H1 (cell line): ENCODE measurements at regions not wholly inside any gene's neighbourhood (a gene's known extent, or its start where the extent isn't known, plus 50 kb on each side); places are given as distances from the start of the nearest gene placed in this dataset.

ENCODE experiments used
- CTCF ChIA-PET: fragments of 300-600 bp; sonication (Branson Sonifier 250); formaldehyde crosslinking; loops from one replicate; lab custom pipeline; 2021; ENCODE audit not compliant: partially characterized antibody; lab: Charles Lee
- POLR2A ChIA-PET: fragments of 300-600 bp; sonication (Branson Sonifier 250); formaldehyde crosslinking; loops from one replicate; lab custom pipeline; 2021; ENCODE audit warnings: inconsistent platforms; ENCODE audit not compliant: partially characterized antibody; lab: Charles Lee
- DNase-seq, 2 experiments: peaks; one replicate each; pipeline versions ENCODE4 v3.0.0 to v3.0.0-alpha.2; 2010 to 2022; ENCODE audit warnings: low spot score in 2 of 2, low read depth in 1 of 2, mixed read lengths in 1 of 2
- FAIRE-seq: peaks from 2 replicates; lab custom pipeline; 2011; peaks lifted over from hg19 to GRCh38; lab: Jason Lieb, UNC
- H2AFZ ChIP-seq: 2 replicates; pipeline ENCODE4 v1.8.1; 2012; ENCODE audit warnings: low read length, inconsistent platforms
- H2AK5ac ChIP-seq: 2 replicates; pipeline ENCODE4 v1.6.1; 2013; ENCODE audit warnings: low read depth, low read length
- H2BK120ac ChIP-seq: replicated peaks from 2 replicates; pipeline ENCODE3; 2013; ENCODE audit warnings: low read depth, low read length, inconsistent platforms
- H2BK12ac ChIP-seq: 2 replicates; pipeline ENCODE4 v1.6.1; 2013; ENCODE audit warnings: low read depth, low read length
- H2BK15ac ChIP-seq: 2 replicates; pipeline ENCODE4 v1.6.1; 2013; ENCODE audit warnings: low read length
- H2BK20ac ChIP-seq: 2 replicates; pipeline ENCODE4 v1.6.1; 2013; ENCODE audit warnings: low read length
- H2BK5ac ChIP-seq: 2 replicates; pipeline ENCODE4 v1.6.1; 2013; ENCODE audit warnings: low read depth, low read length
- H3K14ac ChIP-seq: 2 replicates; pipeline ENCODE4 v1.6.1; 2013; ENCODE audit warnings: inconsistent platforms; ENCODE audit not compliant: insufficient read length
- H3K18ac ChIP-seq: 2 replicates; pipeline ENCODE4 v1.6.1; 2013; ENCODE audit warnings: low read length; ENCODE audit errors: extremely low read depth
- H3K23ac ChIP-seq: 2 replicates; pipeline ENCODE4 v1.6.1; 2013; ENCODE audit warnings: inconsistent platforms; ENCODE audit not compliant: insufficient read length
- H3K23me2 ChIP-seq: 2 replicates; pipeline ENCODE4 v1.6.1; 2013; ENCODE audit warnings: low read depth, low read length
- H3K27ac ChIP-seq: 2 replicates; pipeline ENCODE4 v1.6.1; 2011; ENCODE audit warnings: low read depth, low read length, inconsistent platforms
- H3K27me3 ChIP-seq, 4 experiments: replicated peaks in 1 of 4; 1 replicate in 1 of 4; 2 replicates in 3 of 4; pipeline versions ENCODE4 v1.6.1 to v1.8.1; 2011 to 2013; ENCODE audit warnings: low read length in 3 of 4, mild to moderate bottlenecking in 3 of 4, inconsistent platforms in 2 of 4, mixed read lengths in 2 of 4, moderate library complexity in 1 of 4; ENCODE audit not compliant: control insufficient read depth in 3 of 4, insufficient read depth in 3 of 4; ENCODE audit errors: extremely low read depth in 1 of 4
- H3K36me3 ChIP-seq, 4 experiments: 2 replicates each; pipeline versions ENCODE4 v1.6.1 to v1.8.1; 2011 to 2013; ENCODE audit warnings: mild to moderate bottlenecking in 4 of 4, low read length in 3 of 4, moderate library complexity in 2 of 4, control low read depth in 1 of 4, inconsistent platforms in 1 of 4; ENCODE audit not compliant: insufficient read depth in 4 of 4, control insufficient read depth in 2 of 4
- H3K4ac ChIP-seq: replicated peaks from 2 replicates; pipeline ENCODE3; 2013; ENCODE audit warnings: low read length, low read depth, mixed read lengths, inconsistent platforms; ENCODE audit not compliant: insufficient read length
- H3K4me1 ChIP-seq, 4 experiments: replicated peaks in 1 of 4; 1 replicate in 1 of 4; 2 replicates in 3 of 4; pipeline versions ENCODE4 v1.6.1 to v1.8.1; 2011 to 2013; ENCODE audit warnings: low read length in 3 of 4, inconsistent platforms in 2 of 4, mixed read lengths in 1 of 4; ENCODE audit not compliant: insufficient read depth in 4 of 4, control insufficient read depth in 3 of 4
- H3K4me2 ChIP-seq, 2 experiments: 2 replicates each; pipeline versions ENCODE4 v1.6.1 to v1.8.1; 2011 to 2013; ENCODE audit warnings: low read depth in 2 of 2, low read length in 2 of 2, control low read depth in 1 of 2, inconsistent platforms in 1 of 2, mild to moderate bottlenecking in 1 of 2; ENCODE audit not compliant: insufficient read depth in 1 of 2
- H3K4me3 ChIP-seq, 4 experiments: fragments of 200-600, 300-600 bp in 1 of 4; sonication (generic), shearing (Covaris generic), sonication (Bioruptor Twin) in 1 of 4; 2 replicates each; pipeline versions ENCODE4 v1.5.1 to v1.8.1; 2011 to 2016; ENCODE audit warnings: low read length in 4 of 4, low read depth in 3 of 4, control low read depth in 2 of 4, inconsistent platforms in 2 of 4, mild to moderate bottlenecking in 2 of 4, mixed read lengths in 1 of 4, moderate library complexity in 1 of 4; ENCODE audit not compliant: insufficient read depth in 2 of 4; ENCODE audit errors: extremely low read depth in 1 of 4
- H3K56ac ChIP-seq: replicated peaks from 2 replicates; pipeline ENCODE3; 2013; ENCODE audit warnings: low read depth, mild to moderate bottlenecking, mixed read lengths, low read length, inconsistent platforms; ENCODE audit not compliant: insufficient read length
- H3K79me1 ChIP-seq: 2 replicates; pipeline ENCODE4 v1.6.1; 2013; ENCODE audit warnings: low read depth, low read length, control low read depth
- H3K79me2 ChIP-seq, 2 experiments: 2 replicates each; pipeline versions ENCODE4 v1.6.1 to v1.8.1; 2012 to 2013; ENCODE audit warnings: low read length in 2 of 2, mild to moderate bottlenecking in 2 of 2, inconsistent platforms in 1 of 2; ENCODE audit not compliant: insufficient read depth in 2 of 2, control insufficient read depth in 1 of 2
- H3K9ac ChIP-seq, 4 experiments: replicated peaks in 1 of 4; 1 replicate in 1 of 4; 2 replicates in 3 of 4; pipeline versions ENCODE4 v1.6.1 to v1.8.1; 2011 to 2013; ENCODE audit warnings: low read depth in 3 of 4, low read length in 3 of 4, control low read depth in 2 of 4, mild to moderate bottlenecking in 2 of 4, moderate library complexity in 2 of 4, inconsistent platforms in 1 of 4; ENCODE audit errors: extremely low read depth in 1 of 4
- H3K9me3 ChIP-seq, 2 experiments: 2 replicates each; pipeline versions ENCODE4 v1.6.1 to v1.8.1; 2012 to 2013; ENCODE audit warnings: mild to moderate bottlenecking in 2 of 2, moderate library complexity in 2 of 2, control low read depth in 1 of 2, inconsistent platforms in 1 of 2, low read depth in 1 of 2, low read length in 1 of 2, mixed read lengths in 1 of 2; ENCODE audit not compliant: insufficient read depth in 2 of 2
- H4K20me1 ChIP-seq, 2 experiments: replicated peaks in 1 of 2; 2 replicates each; pipeline versions ENCODE3 to v1.8.1; 2011 to 2013; ENCODE audit warnings: inconsistent platforms in 2 of 2, low read length in 2 of 2, mild to moderate bottlenecking in 1 of 2; ENCODE audit not compliant: insufficient read depth in 2 of 2, control insufficient read depth in 1 of 2
- H4K5ac ChIP-seq: 2 replicates; pipeline ENCODE4 v1.6.1; 2013; ENCODE audit warnings: low read length, low read depth, mixed read lengths, inconsistent platforms; ENCODE audit not compliant: insufficient read length
- H4K8ac ChIP-seq: 2 replicates; pipeline ENCODE4 v1.8.0; 2013; ENCODE audit warnings: mild to moderate bottlenecking, moderate library complexity, low read length, inconsistent platforms; ENCODE audit not compliant: insufficient read depth; ENCODE audit errors: extremely low read depth
- H4K91ac ChIP-seq: replicated peaks from 2 replicates; pipeline ENCODE3; 2013; ENCODE audit warnings: low read length, mixed read lengths, inconsistent platforms; ENCODE audit not compliant: insufficient read length
- ATF2 ChIP-seq: IDR thresholded peaks from 2 replicates; pipeline ENCODE4 v1.6.1; 2012; ENCODE audit warnings: low read length, inconsistent platforms
- CREB1 ChIP-seq: IDR thresholded peaks from 2 replicates; pipeline ENCODE4 v1.6.1; 2012; ENCODE audit warnings: inconsistent platforms
- EZH2 ChIP-seq: fragments of 200-600 bp; sonication (generic); IDR thresholded peaks from 2 replicates; pipeline ENCODE4 v1.7.1; 2012; ENCODE audit warnings: low read depth, mild to moderate bottlenecking, moderate library complexity, low read length, inconsistent platforms; ENCODE audit not compliant: severe bottlenecking
- GABPA ChIP-seq: IDR thresholded peaks from 2 replicates; pipeline ENCODE4 v1.6.1; 2011; ENCODE audit warnings: mild to moderate bottlenecking, low read length, moderate library complexity, borderline replicate concordance; ENCODE audit not compliant: insufficient read depth
- HDAC6 ChIP-seq: IDR thresholded peaks from one replicate; pipeline ENCODE4 v1.7.1; 2012; ENCODE audit warnings: low read depth, mild to moderate bottlenecking, inconsistent platforms, low read length, moderate library complexity
- MAX ChIP-seq: IDR thresholded peaks from 2 replicates; pipeline ENCODE4 v1.6.1; 2012; ENCODE audit warnings: inconsistent platforms
- RFX5 ChIP-seq: IDR thresholded peaks from 2 replicates; pipeline ENCODE4 v1.6.1; 2011; ENCODE audit warnings: low read depth, low read length, improper control_type of control experiment, borderline replicate concordance
- RNF2 ChIP-seq: fragments of 200-900, 300-1000 bp; sonication (generic); IDR thresholded peaks from 2 replicates; pipeline ENCODE4 v1.7.1; 2016; ENCODE audit warnings: borderline replicate concordance, low read depth, mild to moderate bottlenecking, antibody characterized with exemption, low read length; ENCODE audit not compliant: poor library complexity, severe bottlenecking; ENCODE audit errors: missing control alignments
- SP1 ChIP-seq: IDR thresholded peaks from 2 replicates; pipeline ENCODE4 v1.6.1; 2011; ENCODE audit warnings: low read depth, low read length
- SP4 ChIP-seq: IDR thresholded peaks from 2 replicates; pipeline ENCODE4 v1.6.1; 2012; ENCODE audit warnings: low read length, inconsistent platforms
- TAF1 ChIP-seq: IDR thresholded peaks from 2 replicates; pipeline ENCODE4 v1.6.1; 2011; ENCODE audit warnings: mild to moderate bottlenecking, low read depth, low read length
- TEAD4 ChIP-seq: IDR thresholded peaks from 2 replicates; pipeline ENCODE4 v1.6.1; 2012; ENCODE audit warnings: low read depth, low read length, inconsistent platforms, mixed read lengths
- WGBS, 2 experiments: shearing (Covaris generic) in 1 of 2; methylation state at CpG; one replicate each; pipeline versions ENCODE4 v1.1.6 to v1.1.7; 2013 to 2015; ENCODE audit warnings: low lambda C conversion rate in 2 of 2, mixed read lengths in 2 of 2, inconsistent platforms in 1 of 2, low coverage in 1 of 2, missing lambda C conversion rate in 1 of 2; ENCODE audit not compliant: insufficient replicate concordance in 2 of 2, insufficient coverage in 1 of 2, insufficient read length in 1 of 2; ENCODE audit errors: extremely low coverage in 1 of 2, missing lambda C conversion rate in 1 of 2; 5-methylcytosine and 5-hydroxymethylcytosine counted together

- Histone ChIP-seq H2BK5ac (no peak overlapping the region), H4K91ac (no peak overlapping the region), H3K4me1 (no peaks in the 10 kb centered on the region), H2AK5ac (no peak overlapping the region), H3K9ac (no peak overlapping the region), H3K79me1 (no peaks in the 10 kb centered on the region), H3K23me2 (no peaks in the 10 kb centered on the region), H3K36me3 (no peaks in the 10 kb centered on the region), H3K18ac (no peak overlapping the region), H4K20me1 (no peaks in the 10 kb centered on the region), H2BK120ac (no peak overlapping the region), H3K56ac (no peak overlapping the region), H2AFZ (no peak overlapping the region), H2BK15ac (no peak overlapping the region), H3K9me3 (no peaks in the 10 kb centered on the region), H2BK20ac (no peak overlapping the region), H3K4ac (no peak overlapping the region), H3K79me2 (no peaks in the 10 kb centered on the region), H3K14ac (no peak overlapping the region), H3K4me3 (no peak overlapping the region), H3K27me3 (peaks cover 0 to 1% (median 0%) of the 10 kb centered on the region in 4 experiments; a peak in 1 of 7 replicates), H3K4me2 (no peak overlapping the region), H3K27ac (no peak overlapping the region), H4K5ac (no peak overlapping the region), H2BK12ac (no peak overlapping the region), H4K8ac (no peak overlapping the region), H3K23ac (no peak overlapping the region)
- ChIA-PET CTCF (interaction anchor here (0.9 to 1.2 kb wide), 3 partner anchors 11 to 319 kb away, joined by 3 read pairs; no protein-coding TSS in a partner anchor), POLR2A (no interaction called here)
- FAIRE-seq (no peak), DNase-seq (no peak)
- TF ChIP-seq HDAC6 = no peak
- TF ChIP-seq TAF1 = no peak
- TF ChIP-seq TEAD4 = no peak
- TF ChIP-seq RNF2 = no peak
- TF ChIP-seq SP4 = no peak
- no peak for TF ChIP-seq SP1
- TF ChIP-seq GABPA = no peak
- no peak for TF ChIP-seq CREB1
- no peak for TF ChIP-seq RFX5
- TF ChIP-seq ATF2 = no peak
- TF ChIP-seq MAX = no peak
- TF ChIP-seq EZH2 = no peak
- WGBS, 2 experiments = 91% methylated on average over 2 of the region's 2 CpGs; no CpG with 5 or more reads in 1 of the 2 experiments
Observed at GRCh38 chr12:17652436-17652835, 437.6 kb downstream of the RERGL start.
